OCI-LY3 (cell line): ENCODE measurements at regions not wholly inside any gene's neighbourhood (a gene's known extent, or its start where the extent isn't known, plus 50 kb on each side); places are given as distances from the start of the nearest gene placed in this dataset.

ENCODE experiments used
- H2AFZ ChIP-seq: fragments of 200-600, 300-600 bp; shearing (Covaris generic); 2 replicates; pipeline ENCODE4 v1.6.0; 2014; ENCODE audit warnings: antibody characterized with exemption, low read depth, low read length
- H3K27ac ChIP-seq: fragments of 200-600, 300-600 bp; sonication (generic); 2 replicates; pipeline ENCODE4 v1.5.1; 2014; ENCODE audit warnings: mild to moderate bottlenecking, low read length, moderate library complexity, mixed read lengths
- H3K27me3 ChIP-seq: fragments of 200-600, 300-600 bp; sonication (generic); 2 replicates; pipeline ENCODE4 v1.6.1; 2014; ENCODE audit warnings: low read depth, low read length, mixed read lengths
- H3K36me3 ChIP-seq: fragments of 200-600, 300-600 bp; sonication (generic); replicated peaks from 2 replicates; pipeline ENCODE3; 2014; ENCODE audit warnings: low read depth, low read length, mixed read lengths
- H3K4me1 ChIP-seq: fragments of 300-600, 200-600 bp; sonication (generic); 2 replicates; pipeline ENCODE4 v1.6.1; 2014; ENCODE audit warnings: low read length, mixed read lengths
- H3K4me2 ChIP-seq: fragments of 200-600, 300-600 bp; sonication (generic); 2 replicates; pipeline ENCODE4 v1.6.1; 2014; ENCODE audit warnings: low read length, mixed read lengths
- H3K4me3 ChIP-seq: fragments of 300-600, 200-600 bp; sonication (generic); 2 replicates; pipeline ENCODE4 v1.5.1; 2014; ENCODE audit warnings: antibody characterized with exemption, mild to moderate bottlenecking, low read length, moderate library complexity
- H3K79me2 ChIP-seq: fragments of 300-600, 200-600 bp; shearing (Covaris generic); 2 replicates; pipeline ENCODE4 v1.6.1; 2014; ENCODE audit warnings: mild to moderate bottlenecking, low read length, mixed read lengths
- H3K9ac ChIP-seq: fragments of 300-600, 200-600 bp; shearing (Covaris generic); 2 replicates; pipeline ENCODE4 v1.6.0; 2014; ENCODE audit warnings: mild to moderate bottlenecking, low read length, moderate library complexity
- H3K9me3 ChIP-seq: fragments of 200-600, 300-600 bp; shearing (Covaris generic); 2 replicates; pipeline ENCODE4 v1.6.1; 2014; ENCODE audit warnings: low read length, mixed read lengths; ENCODE audit not compliant: insufficient read depth
- H4K20me1 ChIP-seq: fragments of 200-600, 300-600 bp; sonication (generic); 2 replicates; pipeline ENCODE4 v1.6.1; 2016; ENCODE audit warnings: low read length, mixed read lengths; ENCODE audit not compliant: insufficient read depth
- EZH2phosphoT487 ChIP-seq: fragments of 200-600 bp; shearing (Covaris generic); IDR thresholded peaks from 2 replicates; pipeline ENCODE4 v1.6.1; 2018; ENCODE audit warnings: antibody characterized with exemption, mixed run types, low read depth
- TF ChIP-seq, protein P1 (sequence below): fragments of 200-600, 300-600 bp; sonication (generic); IDR thresholded peaks from 2 replicates; pipeline ENCODE4 v1.5.1; 2014; ENCODE audit warnings: antibody characterized with exemption, low read length, low read depth

DNA sequence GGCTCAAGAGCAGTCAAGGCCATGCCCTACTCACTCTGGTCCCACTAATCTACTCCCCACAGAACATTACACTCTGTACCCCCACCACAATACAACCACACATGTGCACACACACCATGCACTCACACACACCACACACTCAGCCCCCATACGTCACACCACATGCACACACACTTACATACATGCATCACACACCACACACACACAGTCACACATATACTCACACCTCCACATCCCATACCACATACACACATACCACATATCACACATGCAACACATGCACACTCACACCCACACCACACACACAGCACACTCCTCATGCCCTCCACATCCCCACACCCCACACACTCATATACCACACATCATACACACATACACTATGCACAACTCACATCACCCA is 67.6 kb downstream of the RASL11A start:
- TF ChIP-seq EZH2phosphoT487 = no peak
- TF ChIP-seq, protein P1, sequence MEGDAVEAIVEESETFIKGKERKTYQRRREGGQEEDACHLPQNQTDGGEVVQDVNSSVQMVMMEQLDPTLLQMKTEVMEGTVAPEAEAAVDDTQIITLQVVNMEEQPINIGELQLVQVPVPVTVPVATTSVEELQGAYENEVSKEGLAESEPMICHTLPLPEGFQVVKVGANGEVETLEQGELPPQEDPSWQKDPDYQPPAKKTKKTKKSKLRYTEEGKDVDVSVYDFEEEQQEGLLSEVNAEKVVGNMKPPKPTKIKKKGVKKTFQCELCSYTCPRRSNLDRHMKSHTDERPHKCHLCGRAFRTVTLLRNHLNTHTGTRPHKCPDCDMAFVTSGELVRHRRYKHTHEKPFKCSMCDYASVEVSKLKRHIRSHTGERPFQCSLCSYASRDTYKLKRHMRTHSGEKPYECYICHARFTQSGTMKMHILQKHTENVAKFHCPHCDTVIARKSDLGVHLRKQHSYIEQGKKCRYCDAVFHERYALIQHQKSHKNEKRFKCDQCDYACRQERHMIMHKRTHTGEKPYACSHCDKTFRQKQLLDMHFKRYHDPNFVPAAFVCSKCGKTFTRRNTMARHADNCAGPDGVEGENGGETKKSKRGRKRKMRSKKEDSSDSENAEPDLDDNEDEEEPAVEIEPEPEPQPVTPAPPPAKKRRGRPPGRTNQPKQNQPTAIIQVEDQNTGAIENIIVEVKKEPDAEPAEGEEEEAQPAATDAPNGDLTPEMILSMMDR = no peak
- Histone ChIP-seq H3K9me3 (no peaks in the 10 kb centered on the region), H3K36me3 (no peaks in the 10 kb centered on the region), H2AFZ (no peak overlapping the region), H3K27me3 (0 out of 2 replicates have a peak, but pooled peaks cover 3% of the 10 kb centered on the region), H3K27ac (no peak overlapping the region), H3K9ac (no peak overlapping the region), H3K4me1 (peaks cover 4% of the 10 kb centered on the region; the same call in 1 of the 2 replicates), H3K4me3 (no peak overlapping the region), H3K4me2 (no peak overlapping the region), H3K79me2 (no peaks in the 10 kb centered on the region), H4K20me1 (no peaks in the 10 kb centered on the region)

- peak overlapping the region; percentile 4; the same call in 1 of the 2 replicates for H3K4me2 ChIP-seq
- no peak overlapping the region for H3K27ac ChIP-seq
- TF ChIP-seq, protein P1 = peak; percentile 33
- no peak for TF ChIP-seq EZH2phosphoT487
- no peak overlapping the region for H3K9ac ChIP-seq
- no peaks in the 10 kb centered on the region for H4K20me1 ChIP-seq
- no peaks in the 10 kb centered on the region for H3K9me3 ChIP-seq
- H3K79me2 ChIP-seq = no peaks in the 10 kb centered on the region
- no peak overlapping the region for H3K4me3 ChIP-seq
- H2AFZ ChIP-seq = no peak overlapping the region
- peaks cover 6% of the 10 kb centered on the region; the same call in 1 of the 2 replicates for H3K27me3 ChIP-seq
- no peaks in the 10 kb centered on the region for H3K36me3 ChIP-seq
- H3K4me1 ChIP-seq = peaks cover 4% of the 10 kb centered on the region; the same call in 1 of the 2 replicates
These were observed 68.2 kb downstream of the RASL11A start for GRCh38 chr13:27338816-27339215.

GRCh38 chr13:27339299-27339698 is 68.7 kb downstream of the RASL11A start:
- Histone ChIP-seq H3K9me3 (no peaks in the 10 kb centered on the region), H4K20me1 (no peaks in the 10 kb centered on the region), H3K9ac (no peak overlapping the region), H3K4me1 (peaks cover 4% of the 10 kb centered on the region; the same call in 1 of the 2 replicates), H3K36me3 (no peaks in the 10 kb centered on the region), H2AFZ (no peak overlapping the region), H3K4me2 (peak overlapping the region; percentile 4), H3K27ac (no peak overlapping the region), H3K27me3 (peaks cover 8% of the 10 kb centered on the region; the same call in 1 of the 2 replicates), H3K79me2 (no peaks in the 10 kb centered on the region), H3K4me3 (no peak overlapping the region)
- no peak for TF ChIP-seq EZH2phosphoT487
- TF ChIP-seq, protein P1 = peak; percentile 64

GRCh38 chr13:27341616-27342015 is 71.0 kb downstream of the RASL11A start:
- Histone ChIP-seq H3K27ac (no peak overlapping the region), H2AFZ (no peak overlapping the region), H3K4me3 (no peak overlapping the region), H3K27me3 (peaks cover 15% of the 10 kb centered on the region; the same call in 1 of the 2 replicates), H3K9ac (no peak overlapping the region), H4K20me1 (no peaks in the 10 kb centered on the region), H3K36me3 (no peaks in the 10 kb centered on the region), H3K9me3 (no peaks in the 10 kb centered on the region), H3K79me2 (no peaks in the 10 kb centered on the region), H3K4me2 (no peak overlapping the region), H3K4me1 (peaks cover 4% of the 10 kb centered on the region; the same call in 1 of the 2 replicates)
- no peak for TF ChIP-seq EZH2phosphoT487
- TF ChIP-seq, protein P1 = no peak
